Loucy (cell line): ENCODE measurements at regions not wholly inside any gene's neighbourhood (a gene's known extent, or its start where the extent isn't known, plus 50 kb on each side); places are given as distances from the start of the nearest gene placed in this dataset.

ENCODE experiments used
- EZH2phosphoT487 ChIP-seq: fragments of 200-600 bp; IDR thresholded peaks from 2 replicates; pipeline ENCODE4 v1.6.1; 2018; ENCODE audit warnings: antibody characterized with exemption, mild to moderate bottlenecking, moderate library complexity, borderline replicate concordance
- TF ChIP-seq, protein P1 (sequence below): fragments of 200-600 bp; sonication (generic); conservative IDR thresholded peaks from 2 replicates; pipeline ENCODE4 v1.5.1; 2014; ENCODE audit warnings: mild to moderate bottlenecking, antibody characterized with exemption, low read length

DNA sequence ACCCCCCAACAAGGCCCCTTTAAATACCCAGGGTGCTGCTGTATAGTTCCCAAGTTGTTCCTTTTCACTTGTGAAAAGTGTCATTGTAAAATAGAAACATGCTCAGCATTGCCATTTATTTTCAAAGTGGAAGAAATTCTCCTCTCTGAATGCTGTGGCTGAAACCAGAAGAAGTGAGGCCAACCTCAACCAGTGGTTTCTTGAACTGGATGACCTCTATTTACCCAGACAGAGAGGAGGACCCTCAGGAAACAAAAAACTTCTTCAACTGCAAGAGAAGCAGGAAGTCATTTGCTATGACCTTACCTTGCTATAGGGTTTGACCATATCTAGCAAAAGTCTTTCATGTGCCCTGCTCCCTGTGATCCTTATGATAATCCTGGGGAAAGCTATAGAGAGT lies 209.7 kb upstream of the RARB start:
- TF ChIP-seq, protein P1, sequence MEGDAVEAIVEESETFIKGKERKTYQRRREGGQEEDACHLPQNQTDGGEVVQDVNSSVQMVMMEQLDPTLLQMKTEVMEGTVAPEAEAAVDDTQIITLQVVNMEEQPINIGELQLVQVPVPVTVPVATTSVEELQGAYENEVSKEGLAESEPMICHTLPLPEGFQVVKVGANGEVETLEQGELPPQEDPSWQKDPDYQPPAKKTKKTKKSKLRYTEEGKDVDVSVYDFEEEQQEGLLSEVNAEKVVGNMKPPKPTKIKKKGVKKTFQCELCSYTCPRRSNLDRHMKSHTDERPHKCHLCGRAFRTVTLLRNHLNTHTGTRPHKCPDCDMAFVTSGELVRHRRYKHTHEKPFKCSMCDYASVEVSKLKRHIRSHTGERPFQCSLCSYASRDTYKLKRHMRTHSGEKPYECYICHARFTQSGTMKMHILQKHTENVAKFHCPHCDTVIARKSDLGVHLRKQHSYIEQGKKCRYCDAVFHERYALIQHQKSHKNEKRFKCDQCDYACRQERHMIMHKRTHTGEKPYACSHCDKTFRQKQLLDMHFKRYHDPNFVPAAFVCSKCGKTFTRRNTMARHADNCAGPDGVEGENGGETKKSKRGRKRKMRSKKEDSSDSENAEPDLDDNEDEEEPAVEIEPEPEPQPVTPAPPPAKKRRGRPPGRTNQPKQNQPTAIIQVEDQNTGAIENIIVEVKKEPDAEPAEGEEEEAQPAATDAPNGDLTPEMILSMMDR, result no peak
- TF ChIP-seq EZH2phosphoT487, result no peak
